LHCN-M2 (cell line): ENCODE measurements at regions not wholly inside any gene's neighbourhood (a gene's known extent, or its start where the extent isn't known, plus 50 kb on each side); places are given as distances from the start of the nearest gene placed in this dataset.

Source experiments
- DNase-seq: peaks from one replicate; pipeline ENCODE4 v3.0.0-alpha.2; 2012; ENCODE audit warnings: low read depth

DNA sequence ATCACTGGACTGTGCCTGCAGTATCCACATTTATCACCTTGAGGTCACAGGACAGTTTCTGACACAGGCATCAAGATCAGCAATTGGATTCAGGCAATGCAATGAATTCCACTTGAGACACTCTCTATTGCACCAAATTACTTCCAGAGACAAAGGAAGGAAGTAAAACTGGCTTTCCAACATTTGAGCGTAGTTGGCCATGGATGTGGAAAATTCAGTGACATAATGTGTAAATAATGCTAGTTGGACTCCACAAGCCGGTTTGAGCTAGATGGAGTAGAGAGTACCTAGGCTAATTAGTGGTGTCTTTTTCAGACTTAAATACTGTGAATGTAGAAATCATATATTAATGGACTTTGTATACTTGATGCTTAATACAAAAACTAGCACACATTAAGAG is 168.3 kb upstream of the SYT1 start:
- no peak for DNase-seq

DNA sequence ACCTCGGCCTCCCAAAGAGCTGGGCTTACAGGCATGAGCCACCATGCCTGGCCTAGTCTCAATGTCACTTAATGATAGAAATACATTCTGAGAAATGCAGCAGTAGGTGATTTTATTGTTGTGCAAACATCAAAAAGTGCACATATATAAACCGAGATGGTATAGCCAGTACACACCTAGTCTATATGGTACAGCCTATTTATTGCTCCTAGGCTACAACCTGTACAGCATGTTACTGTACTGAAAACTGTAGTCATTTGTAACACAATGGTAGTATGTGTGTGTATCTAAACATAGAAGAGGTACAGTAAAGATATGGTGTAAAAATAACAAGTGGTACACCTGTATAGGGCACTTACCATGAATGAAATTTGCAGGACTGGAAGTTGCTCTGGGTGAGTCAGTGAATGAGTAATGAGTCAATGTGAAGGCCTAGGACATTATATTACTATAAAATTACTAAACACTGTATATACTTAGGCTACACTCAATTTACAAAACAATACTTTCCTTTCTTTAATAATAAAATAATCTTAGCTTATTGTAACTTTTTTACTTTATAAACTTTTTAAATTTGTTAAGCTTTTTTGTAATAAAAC is 166.7 kb upstream of the SYT1 start:
- DNase-seq: peak; percentile 34

DNA sequence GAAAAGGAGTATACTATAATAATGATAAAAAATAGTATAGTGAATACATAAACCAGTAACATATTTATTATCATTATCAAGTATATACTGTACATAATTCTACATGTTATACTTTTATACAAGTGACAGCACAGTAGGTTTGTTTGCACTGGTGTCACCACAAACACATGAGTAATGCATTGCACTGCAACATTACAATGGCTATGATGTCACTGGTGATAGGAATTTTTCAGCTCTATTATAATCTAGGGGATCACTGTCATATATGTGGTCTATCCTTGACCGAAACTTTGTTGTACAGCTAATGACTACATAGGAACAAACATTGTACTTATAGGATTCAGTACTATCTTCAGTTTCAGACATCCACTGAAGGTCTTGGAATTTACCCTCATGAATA is 165.8 kb upstream of the SYT1 start:
- DNase-seq: peak; percentile 40

DNA sequence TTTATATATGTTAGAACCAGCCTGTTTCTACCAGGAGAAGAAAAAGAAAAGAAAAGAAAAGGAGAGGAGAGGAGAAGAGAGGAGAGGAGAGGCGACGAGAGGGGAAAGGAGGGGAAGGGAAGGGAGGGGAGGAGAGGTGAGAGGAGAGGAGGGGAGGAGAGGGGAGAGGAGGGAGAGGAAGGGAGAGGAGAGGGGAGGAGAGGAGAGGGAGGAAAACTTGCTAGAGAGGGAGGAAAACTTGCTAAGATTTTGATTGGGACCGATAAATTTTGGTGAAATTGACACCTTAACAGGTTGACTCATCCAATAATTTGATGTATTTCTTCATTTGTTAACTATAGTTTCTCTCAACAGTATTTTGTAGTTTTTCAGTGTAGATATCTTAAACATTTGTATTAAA is 164.0 kb upstream of the SYT1 start:
- DNase-seq: no peak

DNA sequence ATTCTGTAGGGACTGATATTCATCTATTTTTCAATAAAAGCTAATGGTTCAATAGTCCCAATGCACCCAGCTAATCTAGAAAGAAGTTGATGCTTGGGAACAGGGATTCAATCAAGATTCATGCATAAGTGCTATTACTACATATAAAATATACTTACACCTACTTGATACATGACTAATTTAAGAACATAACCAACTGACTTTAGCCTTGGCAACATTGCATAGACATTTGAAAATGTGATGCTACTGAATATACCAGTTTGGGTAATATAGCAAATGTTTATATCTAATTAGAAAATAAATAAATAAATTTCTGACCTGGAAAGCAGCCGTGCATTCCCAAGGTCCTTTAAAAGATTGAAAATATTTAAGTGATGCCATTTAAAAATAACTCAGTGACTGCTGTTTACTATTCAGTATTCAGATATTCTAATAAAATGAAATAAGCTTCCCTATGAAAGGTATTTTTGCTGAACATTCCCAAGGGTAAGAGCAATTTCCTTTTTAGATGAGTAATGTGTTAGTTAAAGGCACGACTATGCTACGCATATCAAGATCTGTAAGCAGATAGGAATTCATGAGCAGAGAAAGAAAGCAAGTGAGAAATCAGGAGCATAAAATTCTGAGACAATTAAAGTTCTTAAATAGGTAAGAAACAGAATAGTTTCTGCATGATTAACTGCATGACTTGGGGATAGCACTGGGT is 160.6 kb upstream of the SYT1 start:
- DNase-seq: peak; percentile 86

DNA sequence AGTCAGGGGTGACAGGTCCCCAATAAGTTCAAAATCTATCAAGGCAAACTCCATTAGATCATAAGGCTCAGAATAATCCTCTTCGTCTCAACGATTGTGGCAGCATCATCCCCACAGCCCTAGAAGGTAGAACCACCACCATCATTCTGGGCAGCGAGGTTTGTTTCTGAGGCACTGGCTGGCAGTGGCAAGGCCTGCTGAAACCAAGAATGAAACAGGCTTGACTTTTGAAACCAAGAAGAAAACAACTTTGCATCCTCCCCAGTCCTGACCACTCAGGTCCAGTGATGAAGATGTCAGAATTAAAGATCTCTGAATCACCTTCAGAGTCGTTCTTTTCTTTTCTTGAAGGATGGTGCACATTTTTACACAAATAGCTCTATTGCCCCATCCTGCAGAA is 152.6 kb upstream of the SYT1 start:
- DNase-seq: no peak

DNA sequence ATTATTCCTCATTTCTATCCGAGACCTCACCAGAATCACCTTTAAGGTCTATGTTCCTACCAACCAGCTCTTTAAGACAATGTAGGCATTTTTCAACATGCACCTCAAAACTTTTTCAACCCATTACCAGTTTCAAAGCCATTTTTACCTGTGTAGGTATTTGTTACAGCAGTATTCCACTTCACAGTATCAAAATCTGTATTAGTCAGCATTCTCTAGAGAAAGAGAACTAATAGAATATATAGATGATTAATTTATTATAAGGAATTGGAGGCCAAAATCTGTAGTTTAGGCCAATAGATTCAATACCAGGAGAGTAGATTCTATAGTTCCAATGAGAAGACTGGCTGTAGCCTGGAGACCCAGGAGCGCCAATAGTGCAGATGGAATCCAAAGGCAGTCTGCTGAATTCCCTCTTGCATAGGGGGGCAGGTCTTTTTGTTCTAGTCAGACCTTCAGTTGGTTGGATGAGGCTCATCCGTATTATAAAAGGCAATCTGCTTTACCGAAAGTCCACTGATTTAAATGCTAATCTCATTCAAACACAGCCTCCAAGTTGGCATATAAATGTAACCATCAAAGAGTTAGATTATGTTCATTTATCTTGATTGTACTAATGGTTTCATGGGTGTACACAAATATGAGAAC is 151.6 kb upstream of the SYT1 start:
- no peak for DNase-seq

DNA sequence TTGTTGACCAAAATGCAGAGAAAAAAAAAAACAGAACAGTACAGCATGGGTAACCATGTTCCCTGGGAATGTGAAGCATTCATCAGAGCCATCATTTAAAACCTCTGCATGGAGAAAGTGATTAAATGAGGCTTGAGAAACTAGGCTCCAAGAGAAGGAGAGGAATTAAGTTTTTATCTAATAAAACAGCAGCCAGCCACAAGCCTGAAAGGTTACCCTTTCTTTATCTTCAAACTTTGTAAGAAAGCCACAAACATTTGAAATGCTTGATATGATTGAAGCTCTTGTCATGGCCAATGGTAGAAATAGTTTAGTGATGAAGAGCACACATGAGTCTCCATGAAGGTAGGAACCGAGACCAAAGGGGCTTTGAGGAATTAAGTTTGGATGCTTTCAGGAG is 144.9 kb upstream of the SYT1 start:
- DNase-seq: no peak

DNA sequence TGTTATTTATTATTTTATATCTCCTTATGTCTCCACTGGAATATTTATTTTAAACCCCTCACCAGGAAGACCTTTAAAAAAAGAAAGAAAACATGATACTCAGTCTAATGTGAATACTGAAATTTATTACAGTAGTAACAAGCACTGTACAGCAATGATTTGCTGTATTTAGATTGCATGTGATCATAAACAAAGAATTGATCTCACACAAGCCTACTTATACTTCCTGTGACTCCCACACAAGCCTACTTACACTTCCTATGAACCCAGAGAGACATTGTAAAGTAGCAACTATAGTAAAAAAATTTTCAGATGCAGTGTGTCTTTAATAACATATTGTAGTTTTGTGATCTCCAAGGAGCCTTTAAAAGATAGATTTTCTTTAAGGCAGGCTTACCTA is 142.7 kb upstream of the SYT1 start:
- DNase-seq: no peak

DNA sequence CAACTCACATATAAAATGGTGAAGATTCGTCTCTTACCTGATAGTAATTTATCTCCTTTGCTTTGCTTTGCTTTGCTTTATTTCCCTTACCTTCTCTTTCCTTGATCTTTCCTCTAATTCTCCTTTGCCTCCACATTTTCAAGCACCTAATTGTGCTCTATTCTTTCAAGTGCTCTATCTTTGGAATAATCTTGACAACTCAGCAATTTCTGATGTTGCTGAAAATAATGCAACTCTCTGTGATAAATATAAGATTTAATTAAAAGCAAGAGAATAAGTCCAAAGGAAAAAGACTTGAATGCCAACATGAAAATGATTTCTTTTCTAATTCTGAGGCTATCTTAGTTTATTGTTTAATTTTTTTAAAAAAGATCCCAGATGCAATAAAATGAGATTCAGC is 139.5 kb upstream of the SYT1 start:
- no peak for DNase-seq

DNA sequence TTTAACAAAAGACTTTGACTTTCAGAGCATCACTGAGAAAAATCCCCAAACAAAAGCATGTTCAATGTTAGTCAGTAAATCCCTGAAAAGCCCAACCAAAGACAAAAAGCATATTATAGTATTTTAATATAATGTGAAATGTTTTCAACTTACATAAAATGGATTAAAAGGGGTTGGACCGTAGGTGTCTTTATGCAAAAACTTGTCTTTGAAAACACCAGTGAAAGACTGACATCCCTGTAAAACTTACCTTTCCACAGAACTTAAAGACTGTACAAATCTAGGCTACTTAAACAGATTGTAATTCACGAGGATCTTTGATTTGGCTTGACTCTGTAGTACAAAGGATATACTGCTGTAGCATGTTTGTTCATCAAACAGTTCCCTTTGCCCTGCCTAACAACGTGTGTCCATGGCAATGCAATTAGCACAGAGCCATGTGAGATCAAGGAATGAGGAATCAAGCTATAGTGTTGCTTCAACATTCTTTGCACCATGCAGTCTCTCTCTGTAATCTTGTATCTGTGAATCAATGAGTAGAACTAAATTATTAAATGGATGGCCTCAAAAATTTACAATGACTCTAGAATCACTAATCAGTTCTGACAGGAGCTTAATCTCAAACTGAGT is 138.5 kb upstream of the SYT1 start:
- DNase-seq: no peak

DNA sequence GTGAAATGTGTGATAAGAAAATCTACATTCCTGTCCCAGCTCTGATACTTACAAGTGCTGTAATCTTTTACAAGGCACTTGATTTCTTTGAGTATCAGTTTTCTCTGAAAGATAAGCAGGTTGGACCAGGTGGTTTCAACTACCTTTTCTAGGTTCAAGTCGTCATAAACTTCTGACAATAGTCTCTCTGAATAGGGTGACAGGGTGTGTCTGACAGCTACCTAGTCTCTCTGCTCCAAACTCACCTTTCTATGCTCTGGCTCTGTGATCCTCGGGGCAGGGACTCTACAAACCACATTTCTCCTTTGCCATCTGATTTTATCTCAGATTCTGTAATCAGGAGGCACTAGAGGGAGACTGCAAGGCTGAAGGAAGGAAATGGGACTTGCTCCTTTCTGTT is 137.7 kb upstream of the SYT1 start:
- DNase-seq: no peak

DNA sequence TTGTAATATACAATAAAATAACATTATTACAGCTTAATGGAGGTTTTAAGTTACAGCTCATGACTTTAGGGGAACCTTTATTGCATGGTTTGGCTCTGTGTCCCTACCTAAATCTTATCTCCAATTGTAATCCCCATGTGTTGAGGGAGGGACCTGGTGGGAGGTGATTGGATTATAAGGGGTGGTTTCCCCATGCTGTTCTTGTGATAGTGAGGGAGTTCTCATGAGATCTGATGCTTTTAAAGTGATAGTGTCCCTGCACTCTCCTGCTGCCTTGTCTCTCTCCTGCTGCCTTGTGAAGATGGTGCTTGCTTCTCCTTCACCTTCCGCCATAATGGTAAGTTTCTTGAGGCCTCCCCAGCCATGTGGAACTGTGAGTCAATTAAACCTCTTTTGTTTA is 132.1 kb upstream of the SYT1 start:
- no peak for DNase-seq

DNA sequence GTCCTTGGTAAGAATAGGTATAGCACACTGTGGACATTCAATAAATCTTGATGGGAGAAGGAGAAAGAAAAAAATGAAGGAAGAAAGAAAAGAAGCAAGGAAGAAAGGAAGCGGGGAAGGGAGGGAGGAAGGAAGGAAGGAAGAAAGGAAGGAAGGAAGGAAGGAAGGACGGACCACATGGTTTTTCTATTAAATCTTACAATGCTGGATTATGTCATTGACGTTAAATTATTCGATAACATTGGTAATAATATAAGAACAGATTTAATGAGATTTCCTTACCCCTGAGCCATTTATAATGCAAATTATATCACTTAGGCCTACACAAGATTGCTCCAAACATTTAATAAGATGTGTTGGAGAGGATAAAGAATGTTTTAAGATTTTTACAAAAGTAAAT is 124.9 kb upstream of the SYT1 start:
- no peak for DNase-seq

DNA sequence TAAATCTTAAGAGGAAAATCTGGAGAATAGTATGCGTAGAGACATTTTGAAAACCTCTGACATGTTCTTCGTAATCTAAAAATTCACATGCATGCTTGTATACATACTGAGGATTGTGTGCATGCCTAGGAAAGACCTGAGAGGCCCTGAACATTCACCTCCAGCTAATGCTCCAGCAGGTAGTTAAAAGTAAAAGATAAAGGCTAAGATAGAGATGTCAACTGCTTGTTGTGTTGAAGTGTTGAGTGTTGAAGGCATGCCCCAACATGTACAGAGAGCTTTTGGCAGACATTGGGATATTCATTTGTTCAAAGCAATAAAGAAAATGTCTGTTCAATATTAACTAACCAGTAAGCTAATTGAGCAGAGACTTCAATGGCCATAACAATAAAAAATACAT is 118.6 kb upstream of the SYT1 start:
- no peak for DNase-seq

DNA sequence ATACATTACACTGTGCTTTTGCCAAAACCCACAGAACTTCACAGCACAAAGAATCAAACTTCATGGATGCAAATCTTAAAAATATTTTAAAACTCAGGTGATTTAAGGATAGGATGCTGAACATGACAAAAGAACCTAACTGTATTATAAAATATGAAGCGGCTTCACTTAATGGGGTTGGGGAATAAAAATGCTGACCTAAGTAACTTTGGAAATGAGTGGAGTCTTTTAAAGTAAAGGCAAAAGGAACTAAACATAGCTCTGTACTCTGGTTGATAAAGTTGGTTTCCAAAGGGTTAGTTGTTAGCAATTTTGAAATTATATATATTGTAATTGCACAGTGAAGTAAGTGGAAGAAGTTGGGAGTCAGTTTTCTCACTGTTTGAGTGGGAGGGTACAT is 111.5 kb upstream of the SYT1 start:
- no peak for DNase-seq

DNA sequence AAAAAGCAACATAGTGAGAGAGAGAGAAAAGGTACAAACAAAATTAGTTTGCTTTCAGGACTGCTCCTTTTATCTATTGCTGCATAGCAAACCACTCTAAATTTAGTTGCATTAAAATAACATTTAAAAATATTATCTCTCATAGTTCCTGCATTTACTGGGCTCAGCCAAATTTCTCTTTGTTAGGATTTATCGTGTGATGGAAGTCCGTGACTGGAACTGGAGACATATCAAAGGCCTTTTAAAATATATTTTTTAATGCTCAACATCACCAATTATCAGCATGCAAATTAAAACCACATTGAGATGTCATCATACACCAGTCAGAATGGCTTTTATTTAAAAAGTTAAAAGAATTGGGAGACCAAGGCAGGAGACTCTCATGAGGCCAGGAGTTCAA is 107.6 kb upstream of the SYT1 start:
- no peak for DNase-seq

DNA sequence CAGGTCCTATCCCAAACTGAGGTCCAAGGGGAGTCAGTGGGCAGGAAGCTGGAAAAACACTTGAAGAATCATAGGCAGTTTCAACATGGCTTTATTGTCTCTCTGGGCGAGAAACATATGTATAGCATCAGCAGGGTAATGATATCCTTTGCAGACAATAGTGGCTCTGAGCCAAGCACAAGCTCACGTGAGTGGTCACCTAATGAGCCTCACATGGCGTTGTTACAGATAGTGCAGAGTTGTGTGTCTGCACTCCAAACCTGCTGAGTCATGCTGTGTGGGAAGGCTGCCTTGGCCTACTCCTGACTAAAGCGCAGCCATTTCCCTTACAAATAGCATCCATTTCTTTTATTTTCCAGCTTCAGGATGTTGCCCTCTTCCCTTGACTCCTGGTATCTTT is 105.2 kb upstream of the SYT1 start:
- DNase-seq: peak; percentile 34

DNA sequence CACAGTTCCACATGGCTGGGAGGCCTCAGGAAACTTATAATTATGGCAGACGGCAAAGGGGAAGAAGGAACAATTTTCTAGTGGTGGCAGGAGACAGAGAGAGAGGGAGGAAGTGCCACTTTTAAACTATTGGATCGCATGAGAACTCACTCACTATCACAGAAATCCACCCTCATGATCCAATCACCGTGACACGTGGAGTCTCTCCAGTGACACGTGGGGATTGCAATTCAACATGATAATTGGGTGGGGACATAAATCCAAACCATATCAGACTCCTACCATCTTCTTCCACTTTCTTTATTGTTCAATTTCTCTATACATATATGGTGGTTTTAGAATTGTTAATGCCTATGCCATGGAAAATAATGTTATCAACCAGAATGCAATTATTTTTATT is 103.7 kb upstream of the SYT1 start:
- DNase-seq: no peak

DNA sequence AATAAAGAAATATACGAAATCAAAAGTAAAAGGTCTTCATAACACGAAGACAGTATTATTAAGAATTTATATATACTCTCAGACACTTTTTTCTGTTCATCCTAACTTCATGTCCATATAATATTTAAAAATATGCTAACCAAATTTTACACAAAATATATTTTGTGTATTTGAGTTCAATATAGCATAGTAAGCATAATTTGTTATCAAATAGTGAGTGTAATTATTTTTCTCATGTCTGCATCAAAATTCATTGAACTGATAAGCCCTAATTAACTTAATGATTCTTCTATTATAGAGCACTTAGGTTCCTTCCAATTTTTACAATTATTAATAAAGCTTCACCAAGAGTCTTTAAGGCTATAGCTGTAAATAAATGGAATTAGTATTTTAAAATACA is 99.7 kb upstream of the SYT1 start:
- DNase-seq: no peak

DNA sequence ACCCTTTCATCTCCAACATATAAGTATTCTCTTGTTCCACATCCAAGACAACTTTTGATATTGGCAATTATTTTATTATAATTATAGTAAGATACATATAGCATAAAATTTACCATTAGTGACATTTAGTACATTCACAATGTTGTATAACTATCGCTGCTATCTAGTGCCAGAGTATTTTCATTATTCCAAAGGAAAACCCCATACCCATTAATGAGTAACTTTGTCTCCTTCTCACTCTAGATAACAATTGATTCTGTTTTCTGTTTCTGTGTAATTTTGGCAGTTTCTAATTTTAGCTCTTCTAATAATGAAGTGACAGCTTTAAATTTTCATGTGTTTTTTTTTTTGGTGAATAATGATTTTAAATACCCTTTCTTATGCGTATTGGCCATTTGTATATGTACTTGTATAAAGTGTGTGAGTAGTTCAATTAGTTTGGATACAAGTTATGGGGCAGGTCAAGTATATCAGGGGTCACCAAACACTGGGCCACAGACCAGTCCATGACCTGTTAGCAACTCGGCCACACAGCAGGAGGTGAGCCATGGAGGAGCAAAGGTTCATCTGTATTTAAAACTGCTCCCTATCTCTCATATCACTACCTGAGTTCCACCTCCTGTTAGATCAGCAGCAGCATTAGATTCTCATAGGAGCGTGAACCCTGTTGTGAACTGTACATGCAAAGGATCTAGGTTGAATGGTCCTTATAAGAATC is 97.2 kb upstream of the SYT1 start:
- no peak for DNase-seq

DNA sequence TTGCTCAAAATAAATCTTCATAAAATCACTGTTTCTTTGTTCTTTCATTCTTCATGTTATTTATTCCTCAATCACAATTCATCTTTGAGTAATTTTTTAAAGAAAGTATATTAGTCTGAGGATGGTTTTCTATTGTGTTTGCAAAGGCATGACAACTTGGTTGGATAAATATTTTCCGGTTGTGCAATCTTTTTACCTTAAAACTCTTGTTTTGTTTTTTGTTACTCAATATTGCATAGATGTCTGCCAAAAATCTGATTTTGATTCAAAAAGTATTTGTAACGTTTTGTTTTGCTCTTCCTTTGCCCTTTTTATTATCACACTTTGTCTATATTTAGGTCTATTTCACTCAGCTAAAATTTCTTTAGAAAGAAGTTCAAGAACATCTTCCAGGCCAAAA is 86.2 kb upstream of the SYT1 start:
- no peak for DNase-seq
